ENCODE measurements at regions not wholly inside any gene's neighbourhood (a gene's known extent, or its start where the extent isn't known, plus 50 kb on each side); places are given as distances from the start of the nearest gene placed in this dataset.

DNA sequence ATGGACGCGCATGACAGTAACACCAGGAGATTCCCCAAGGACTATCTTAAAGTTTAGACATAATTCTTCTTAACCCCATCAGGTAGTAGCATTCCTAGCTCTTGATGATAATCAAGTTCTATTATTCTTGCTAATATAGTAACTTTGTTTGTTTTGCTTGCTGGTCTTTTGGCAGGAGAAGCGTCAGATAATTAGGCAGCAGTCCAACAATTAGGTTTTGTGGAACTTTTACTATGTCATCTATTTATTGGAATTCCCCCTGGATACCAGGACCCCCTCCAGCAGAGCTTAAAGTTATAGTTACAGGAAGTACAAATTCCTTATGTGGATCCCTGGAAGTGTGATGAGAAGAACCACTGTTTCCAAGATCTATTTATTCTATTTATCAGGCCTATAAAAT, 1138.0 kb upstream of the FAM98A start:
- TF ChIP-seq, protein P1, sequence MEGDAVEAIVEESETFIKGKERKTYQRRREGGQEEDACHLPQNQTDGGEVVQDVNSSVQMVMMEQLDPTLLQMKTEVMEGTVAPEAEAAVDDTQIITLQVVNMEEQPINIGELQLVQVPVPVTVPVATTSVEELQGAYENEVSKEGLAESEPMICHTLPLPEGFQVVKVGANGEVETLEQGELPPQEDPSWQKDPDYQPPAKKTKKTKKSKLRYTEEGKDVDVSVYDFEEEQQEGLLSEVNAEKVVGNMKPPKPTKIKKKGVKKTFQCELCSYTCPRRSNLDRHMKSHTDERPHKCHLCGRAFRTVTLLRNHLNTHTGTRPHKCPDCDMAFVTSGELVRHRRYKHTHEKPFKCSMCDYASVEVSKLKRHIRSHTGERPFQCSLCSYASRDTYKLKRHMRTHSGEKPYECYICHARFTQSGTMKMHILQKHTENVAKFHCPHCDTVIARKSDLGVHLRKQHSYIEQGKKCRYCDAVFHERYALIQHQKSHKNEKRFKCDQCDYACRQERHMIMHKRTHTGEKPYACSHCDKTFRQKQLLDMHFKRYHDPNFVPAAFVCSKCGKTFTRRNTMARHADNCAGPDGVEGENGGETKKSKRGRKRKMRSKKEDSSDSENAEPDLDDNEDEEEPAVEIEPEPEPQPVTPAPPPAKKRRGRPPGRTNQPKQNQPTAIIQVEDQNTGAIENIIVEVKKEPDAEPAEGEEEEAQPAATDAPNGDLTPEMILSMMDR (IDR thresholded peaks at IDR 0.05; ENCODE audit: insufficient read depth, low read length) = no peak
- Histone ChIP-seq H3K4me3 (replicated peaks; ENCODE audit: insufficient read depth, low read length) (no peak overlapping the region), H3K27ac (replicated peaks) (no peak overlapping the region), H3K27me3 (ENCODE audit: insufficient read depth, poor library complexity, severe bottlenecking) (no peaks in the 10 kb centered on the region)
- no peak for DNase-seq (ENCODE audit: low read depth in 1 of 2, low spot score in 1 of 2)

DNA sequence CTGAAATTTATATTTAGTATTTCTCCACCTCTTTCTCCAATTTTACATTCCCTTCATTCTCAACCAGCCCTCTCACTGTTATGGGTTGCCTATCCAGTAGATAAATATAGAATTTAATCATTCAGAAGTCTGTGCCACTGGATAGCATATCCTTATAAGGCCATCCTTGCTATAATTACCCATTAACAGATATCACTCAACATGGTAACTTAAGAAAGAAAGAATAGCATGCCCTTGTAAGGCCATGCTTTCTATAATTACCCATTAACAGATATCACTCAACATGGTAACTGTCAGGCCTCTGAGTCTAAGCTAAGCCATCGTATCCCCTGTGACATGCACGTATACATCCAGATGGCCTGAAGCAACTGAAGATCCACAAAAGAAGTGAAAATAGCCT, 1137.4 kb upstream of the FAM98A start:
- H3K27me3 ChIP-seq (ENCODE audit: insufficient read depth, poor library complexity, severe bottlenecking) = no peaks in the 10 kb centered on the region
- H3K27ac ChIP-seq (replicated peaks) = no peak overlapping the region
- H3K4me3 ChIP-seq (replicated peaks; ENCODE audit: insufficient read depth, low read length) = no peak overlapping the region
- no peak for DNase-seq (ENCODE audit: low read depth in 1 of 2, low spot score in 1 of 2)
- no peak for TF ChIP-seq POLR2AphosphoS5 (IDR thresholded peaks at IDR 0.05; ENCODE audit: low read depth)
- TF ChIP-seq, protein P2, sequence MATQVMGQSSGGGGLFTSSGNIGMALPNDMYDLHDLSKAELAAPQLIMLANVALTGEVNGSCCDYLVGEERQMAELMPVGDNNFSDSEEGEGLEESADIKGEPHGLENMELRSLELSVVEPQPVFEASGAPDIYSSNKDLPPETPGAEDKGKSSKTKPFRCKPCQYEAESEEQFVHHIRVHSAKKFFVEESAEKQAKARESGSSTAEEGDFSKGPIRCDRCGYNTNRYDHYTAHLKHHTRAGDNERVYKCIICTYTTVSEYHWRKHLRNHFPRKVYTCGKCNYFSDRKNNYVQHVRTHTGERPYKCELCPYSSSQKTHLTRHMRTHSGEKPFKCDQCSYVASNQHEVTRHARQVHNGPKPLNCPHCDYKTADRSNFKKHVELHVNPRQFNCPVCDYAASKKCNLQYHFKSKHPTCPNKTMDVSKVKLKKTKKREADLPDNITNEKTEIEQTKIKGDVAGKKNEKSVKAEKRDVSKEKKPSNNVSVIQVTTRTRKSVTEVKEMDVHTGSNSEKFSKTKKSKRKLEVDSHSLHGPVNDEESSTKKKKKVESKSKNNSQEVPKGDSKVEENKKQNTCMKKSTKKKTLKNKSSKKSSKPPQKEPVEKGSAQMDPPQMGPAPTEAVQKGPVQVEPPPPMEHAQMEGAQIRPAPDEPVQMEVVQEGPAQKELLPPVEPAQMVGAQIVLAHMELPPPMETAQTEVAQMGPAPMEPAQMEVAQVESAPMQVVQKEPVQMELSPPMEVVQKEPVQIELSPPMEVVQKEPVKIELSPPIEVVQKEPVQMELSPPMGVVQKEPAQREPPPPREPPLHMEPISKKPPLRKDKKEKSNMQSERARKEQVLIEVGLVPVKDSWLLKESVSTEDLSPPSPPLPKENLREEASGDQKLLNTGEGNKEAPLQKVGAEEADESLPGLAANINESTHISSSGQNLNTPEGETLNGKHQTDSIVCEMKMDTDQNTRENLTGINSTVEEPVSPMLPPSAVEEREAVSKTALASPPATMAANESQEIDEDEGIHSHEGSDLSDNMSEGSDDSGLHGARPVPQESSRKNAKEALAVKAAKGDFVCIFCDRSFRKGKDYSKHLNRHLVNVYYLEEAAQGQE (IDR thresholded peaks at IDR 0.05; ENCODE audit: insufficient replicate concordance, low read depth) = no peak
- no peak for TF ChIP-seq GABPA (IDR thresholded peaks at IDR 0.05; ENCODE audit: low read depth)
- TF ChIP-seq, protein P1 (IDR thresholded peaks at IDR 0.05; ENCODE audit: insufficient read depth, low read length) = no peak
- TF ChIP-seq SPI1 (IDR thresholded peaks at IDR 0.05; ENCODE audit: borderline replicate concordance, low read depth) = no peak

DNA sequence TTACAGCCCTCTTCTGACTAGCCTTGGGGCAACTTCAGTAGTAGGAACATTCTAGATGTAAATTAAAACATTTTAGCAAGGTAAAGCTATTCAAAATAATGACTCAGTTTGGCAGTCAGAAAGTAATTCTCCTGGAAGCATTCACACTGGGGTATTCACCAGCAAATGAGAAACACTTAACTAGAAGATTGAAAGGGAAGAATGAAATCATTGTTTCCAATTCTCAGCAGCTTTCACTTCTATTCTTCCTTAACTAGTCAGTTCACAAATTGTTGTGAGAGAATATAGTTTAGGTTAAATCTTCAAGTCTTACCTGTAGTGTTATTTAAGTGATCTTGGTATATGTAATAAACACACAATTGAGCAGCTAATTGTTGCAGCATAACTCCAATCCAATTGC, 1135.6 kb upstream of the FAM98A start:
- H3K27ac ChIP-seq (replicated peaks) = no peak overlapping the region
- no peaks in the 10 kb centered on the region for H3K27me3 ChIP-seq (ENCODE audit: insufficient read depth, poor library complexity, severe bottlenecking)

More for the DNA sequence above, 1135.6 kb upstream of the FAM98A start:
- no peak overlapping the region for H3K4me3 ChIP-seq (replicated peaks; ENCODE audit: insufficient read depth, low read length)
- DNase-seq (ENCODE audit: low read depth in 1 of 2, low spot score in 1 of 2) = no peak
- TF ChIP-seq POLR2AphosphoS5 (IDR thresholded peaks at IDR 0.05; ENCODE audit: low read depth) (no peak), GABPA (IDR thresholded peaks at IDR 0.05; ENCODE audit: low read depth) (no peak), SPI1 (IDR thresholded peaks at IDR 0.05; ENCODE audit: borderline replicate concordance, low read depth) (no peak)
- TF ChIP-seq, protein P2 (IDR thresholded peaks at IDR 0.05; ENCODE audit: insufficient replicate concordance, low read depth) = no peak
- TF ChIP-seq, protein P1 (IDR thresholded peaks at IDR 0.05; ENCODE audit: insufficient read depth, low read length) = no peak

All from HL-60 (cell line).